Neural cell (in vitro differentiated cells): ENCODE measurements at regions not wholly inside any gene's neighbourhood (a gene's known extent, or its start where the extent isn't known, plus 50 kb on each side); places are given as distances from the start of the nearest gene placed in this dataset.

Source experiments
- H2AFZ ChIP-seq: fragments of 200-600, 300-800 bp; sonication (generic), shearing (Covaris generic); 2 replicates; pipeline ENCODE4 v1.6.0; 2014; ENCODE audit warnings: low read depth, mild to moderate bottlenecking, antibody characterized with exemption, low read length, moderate library complexity
- H3F3A ChIP-seq: fragments of 200-600 bp; shearing (Covaris generic); 2 replicates; pipeline ENCODE4 v1.6.1; 2016; ENCODE audit warnings: mild to moderate bottlenecking, moderate library complexity, mixed read lengths, antibody characterized with exemption, low read length; ENCODE audit not compliant: insufficient read depth, poor library complexity, severe bottlenecking
- H3K27ac ChIP-seq: fragments of 200-600, 300-800 bp; sonication (generic), shearing (Covaris generic); 2 replicates; pipeline ENCODE4 v1.5.1; 2014; ENCODE audit warnings: mild to moderate bottlenecking, low read length, moderate library complexity
- H3K27me3 ChIP-seq: fragments of 300-800, 200-600 bp; sonication (generic), shearing (Covaris generic); 2 replicates; pipeline ENCODE4 v1.6.0; 2014; ENCODE audit warnings: mild to moderate bottlenecking, low read depth, low read length, moderate library complexity; ENCODE audit not compliant: insufficient read depth
- H3K36me3 ChIP-seq: fragments of 300-800, 200-600 bp; sonication (generic), shearing (Covaris generic); 2 replicates; pipeline ENCODE4 v1.5.1; 2014; ENCODE audit warnings: mild to moderate bottlenecking, antibody characterized with exemption, low read length, moderate library complexity; ENCODE audit not compliant: insufficient read depth
- H3K4me2 ChIP-seq: fragments of 300-800, 200-600 bp; sonication (generic), shearing (Covaris generic); 2 replicates; pipeline ENCODE4 v1.6.0; 2014; ENCODE audit warnings: mild to moderate bottlenecking, low read length
- H3K4me3 ChIP-seq: fragments of 300-800, 200-600 bp; sonication (generic), shearing (Covaris generic); 2 replicates; pipeline ENCODE4 v1.5.1; 2014; ENCODE audit warnings: mild to moderate bottlenecking, low read length, moderate library complexity
- H3K79me2 ChIP-seq: fragments of 200-600 bp; shearing (Covaris generic); replicated peaks from 2 replicates; pipeline ENCODE4 v1.6.0; 2014; ENCODE audit warnings: mild to moderate bottlenecking, low read length, moderate library complexity; ENCODE audit not compliant: insufficient read depth
- H3K9ac ChIP-seq: fragments of 300-800, 200-600 bp; sonication (generic), shearing (Covaris generic); 2 replicates; pipeline ENCODE4 v1.6.1; 2016; ENCODE audit warnings: mild to moderate bottlenecking, low read length, mixed read lengths
- H3K9me2 ChIP-seq: fragments of 200-600 bp; shearing (Covaris generic); 2 replicates; pipeline ENCODE4 v1.6.1; 2016; ENCODE audit warnings: mild to moderate bottlenecking, low read length, mixed read lengths; ENCODE audit not compliant: insufficient read depth
- H3K9me3 ChIP-seq: fragments of 200-600, 300-800 bp; sonication (generic), shearing (Covaris generic); 2 replicates; pipeline ENCODE4 v1.6.1; 2016; ENCODE audit warnings: mild to moderate bottlenecking, mixed run types, low read length, moderate library complexity, mixed read lengths
- H4K20me1 ChIP-seq: fragments of 200-600 bp; shearing (Covaris generic); 2 replicates; pipeline ENCODE4 v1.6.1; 2016; ENCODE audit warnings: mild to moderate bottlenecking, mixed run types; ENCODE audit not compliant: insufficient read depth
- EP300 ChIP-seq: fragments of 450-650 bp; conservative IDR thresholded peaks from 2 replicates; pipeline ENCODE4 v1.6.1; 2014; ENCODE audit warnings: antibody characterized with exemption, mild to moderate bottlenecking, moderate library complexity; ENCODE audit not compliant: poor library complexity, severe bottlenecking
- EZH2 ChIP-seq: fragments of 200-600, 300-800 bp; shearing (Covaris generic), sonication (generic); IDR thresholded peaks from 2 replicates; pipeline ENCODE4 v1.6.1; 2014; ENCODE audit warnings: antibody characterized with exemption, low read length, borderline replicate concordance, mild to moderate bottlenecking; ENCODE audit not compliant: insufficient read depth, poor library complexity, severe bottlenecking
- MXI1 ChIP-seq: fragments of 450-650 bp; conservative IDR thresholded peaks from 2 replicates; pipeline ENCODE4 v1.6.1; 2014; ENCODE audit warnings: antibody characterized with exemption, mild to moderate bottlenecking; ENCODE audit not compliant: poor library complexity, severe bottlenecking
- POLR2AphosphoS5 ChIP-seq: IDR thresholded peaks from 2 replicates; pipeline ENCODE4 v1.6.1; 2012
- RAD21 ChIP-seq: fragments of 450-650 bp; conservative IDR thresholded peaks from 2 replicates; pipeline ENCODE4 v1.6.1; 2014; ENCODE audit warnings: antibody characterized with exemption, mild to moderate bottlenecking, moderate library complexity
- SMC3 ChIP-seq: fragments of 450-650 bp; conservative IDR thresholded peaks from 2 replicates; pipeline ENCODE4 v1.6.1; 2014; ENCODE audit warnings: antibody characterized with exemption, mild to moderate bottlenecking, moderate library complexity; ENCODE audit not compliant: poor library complexity
- TAF1 ChIP-seq: IDR thresholded peaks from 2 replicates; pipeline ENCODE4 v1.6.1; 2012; ENCODE audit warnings: low read depth
- TF ChIP-seq, protein P1 (sequence below): IDR thresholded peaks from 2 replicates; pipeline ENCODE4 v1.6.1; 2012; ENCODE audit warnings: borderline replicate concordance
- TF ChIP-seq, protein P2 (sequence below): fragments of 450-650 bp; IDR thresholded peaks from 2 replicates; pipeline ENCODE4 v1.5.1; 2014; ENCODE audit warnings: antibody characterized with exemption, mild to moderate bottlenecking, moderate library complexity; ENCODE audit not compliant: poor library complexity, severe bottlenecking

DNA sequence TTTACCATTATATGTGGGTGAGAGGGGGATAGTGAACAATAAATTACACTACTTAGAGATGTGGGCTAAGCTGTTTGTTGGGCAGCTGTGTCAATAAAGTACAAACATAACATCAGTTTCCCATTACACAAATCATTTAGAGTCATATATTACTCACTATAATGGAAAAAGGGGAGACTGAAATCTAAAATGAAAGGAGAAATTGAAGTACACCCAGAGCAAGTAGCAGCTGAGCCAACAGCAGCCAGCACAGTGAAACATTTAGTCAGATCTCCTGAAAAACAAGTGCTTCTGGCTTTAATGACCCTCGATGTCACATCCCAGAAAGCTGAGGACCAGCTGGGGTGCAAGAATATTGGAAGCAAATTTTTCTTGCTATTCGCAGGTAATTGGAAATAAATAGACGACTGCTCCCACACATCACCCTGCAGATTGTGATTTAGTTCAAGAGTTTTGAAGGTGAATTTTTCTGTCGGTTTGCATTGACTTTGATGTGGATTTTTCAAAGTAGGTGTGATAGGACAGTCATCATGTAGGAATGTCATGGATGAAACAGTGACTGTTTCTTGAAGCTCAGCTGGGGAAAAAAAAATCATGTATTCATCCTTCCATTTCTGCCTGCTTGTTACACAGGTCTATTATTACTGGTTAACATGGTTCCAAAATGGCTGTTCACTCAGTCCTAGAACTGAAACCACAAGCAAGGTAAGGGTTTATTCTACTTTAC lies 1607.3 kb upstream of the CELF4 start (continued):
- TF ChIP-seq, protein P1, sequence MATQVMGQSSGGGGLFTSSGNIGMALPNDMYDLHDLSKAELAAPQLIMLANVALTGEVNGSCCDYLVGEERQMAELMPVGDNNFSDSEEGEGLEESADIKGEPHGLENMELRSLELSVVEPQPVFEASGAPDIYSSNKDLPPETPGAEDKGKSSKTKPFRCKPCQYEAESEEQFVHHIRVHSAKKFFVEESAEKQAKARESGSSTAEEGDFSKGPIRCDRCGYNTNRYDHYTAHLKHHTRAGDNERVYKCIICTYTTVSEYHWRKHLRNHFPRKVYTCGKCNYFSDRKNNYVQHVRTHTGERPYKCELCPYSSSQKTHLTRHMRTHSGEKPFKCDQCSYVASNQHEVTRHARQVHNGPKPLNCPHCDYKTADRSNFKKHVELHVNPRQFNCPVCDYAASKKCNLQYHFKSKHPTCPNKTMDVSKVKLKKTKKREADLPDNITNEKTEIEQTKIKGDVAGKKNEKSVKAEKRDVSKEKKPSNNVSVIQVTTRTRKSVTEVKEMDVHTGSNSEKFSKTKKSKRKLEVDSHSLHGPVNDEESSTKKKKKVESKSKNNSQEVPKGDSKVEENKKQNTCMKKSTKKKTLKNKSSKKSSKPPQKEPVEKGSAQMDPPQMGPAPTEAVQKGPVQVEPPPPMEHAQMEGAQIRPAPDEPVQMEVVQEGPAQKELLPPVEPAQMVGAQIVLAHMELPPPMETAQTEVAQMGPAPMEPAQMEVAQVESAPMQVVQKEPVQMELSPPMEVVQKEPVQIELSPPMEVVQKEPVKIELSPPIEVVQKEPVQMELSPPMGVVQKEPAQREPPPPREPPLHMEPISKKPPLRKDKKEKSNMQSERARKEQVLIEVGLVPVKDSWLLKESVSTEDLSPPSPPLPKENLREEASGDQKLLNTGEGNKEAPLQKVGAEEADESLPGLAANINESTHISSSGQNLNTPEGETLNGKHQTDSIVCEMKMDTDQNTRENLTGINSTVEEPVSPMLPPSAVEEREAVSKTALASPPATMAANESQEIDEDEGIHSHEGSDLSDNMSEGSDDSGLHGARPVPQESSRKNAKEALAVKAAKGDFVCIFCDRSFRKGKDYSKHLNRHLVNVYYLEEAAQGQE, result no peak

DNA sequence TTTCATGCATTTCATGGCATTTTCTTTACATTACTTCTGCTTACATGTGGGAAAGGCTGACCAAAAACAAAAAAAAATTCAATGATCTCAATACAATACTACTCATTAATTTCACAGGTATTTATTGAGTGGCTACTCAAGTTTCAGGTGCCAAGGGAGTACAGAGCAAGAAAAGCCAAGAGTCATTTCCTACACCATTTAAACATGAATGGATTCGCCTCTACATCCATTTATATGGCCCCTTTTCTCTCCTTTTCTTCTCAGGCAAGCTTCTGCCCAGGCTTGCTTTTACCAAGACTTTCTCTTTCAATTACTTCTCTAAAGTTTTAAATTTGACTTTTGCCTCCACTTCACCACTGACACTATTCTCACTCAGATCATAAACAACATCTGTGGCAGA lies 1603.1 kb upstream of the CELF4 start:
- H3K79me2 ChIP-seq, result no peaks in the 10 kb centered on the region
- H3K36me3 ChIP-seq, result no peaks in the 10 kb centered on the region
- H3K27me3 ChIP-seq, result no peaks in the 10 kb centered on the region
- no peaks in the 10 kb centered on the region for H4K20me1 ChIP-seq
- H3K9me3 ChIP-seq, result no peaks in the 10 kb centered on the region
- no peak overlapping the region for H2AFZ ChIP-seq
- no peak overlapping the region for H3K4me2 ChIP-seq
- peaks cover 2% of the 10 kb centered on the region for H3K9me2 ChIP-seq
- H3K4me3 ChIP-seq, result no peak overlapping the region
- no peak overlapping the region for H3K9ac ChIP-seq
- no peaks in the 10 kb centered on the region for H3F3A ChIP-seq
- H3K27ac ChIP-seq, result no peak overlapping the region
- TF ChIP-seq POLR2AphosphoS5 (no peak), RAD21 (no peak), EZH2 (no peak), SMC3 (no peak), MXI1 (no peak)
- TF ChIP-seq, protein P2, sequence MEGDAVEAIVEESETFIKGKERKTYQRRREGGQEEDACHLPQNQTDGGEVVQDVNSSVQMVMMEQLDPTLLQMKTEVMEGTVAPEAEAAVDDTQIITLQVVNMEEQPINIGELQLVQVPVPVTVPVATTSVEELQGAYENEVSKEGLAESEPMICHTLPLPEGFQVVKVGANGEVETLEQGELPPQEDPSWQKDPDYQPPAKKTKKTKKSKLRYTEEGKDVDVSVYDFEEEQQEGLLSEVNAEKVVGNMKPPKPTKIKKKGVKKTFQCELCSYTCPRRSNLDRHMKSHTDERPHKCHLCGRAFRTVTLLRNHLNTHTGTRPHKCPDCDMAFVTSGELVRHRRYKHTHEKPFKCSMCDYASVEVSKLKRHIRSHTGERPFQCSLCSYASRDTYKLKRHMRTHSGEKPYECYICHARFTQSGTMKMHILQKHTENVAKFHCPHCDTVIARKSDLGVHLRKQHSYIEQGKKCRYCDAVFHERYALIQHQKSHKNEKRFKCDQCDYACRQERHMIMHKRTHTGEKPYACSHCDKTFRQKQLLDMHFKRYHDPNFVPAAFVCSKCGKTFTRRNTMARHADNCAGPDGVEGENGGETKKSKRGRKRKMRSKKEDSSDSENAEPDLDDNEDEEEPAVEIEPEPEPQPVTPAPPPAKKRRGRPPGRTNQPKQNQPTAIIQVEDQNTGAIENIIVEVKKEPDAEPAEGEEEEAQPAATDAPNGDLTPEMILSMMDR, result no peak
- TF ChIP-seq, protein P1, result no peak

DNA sequence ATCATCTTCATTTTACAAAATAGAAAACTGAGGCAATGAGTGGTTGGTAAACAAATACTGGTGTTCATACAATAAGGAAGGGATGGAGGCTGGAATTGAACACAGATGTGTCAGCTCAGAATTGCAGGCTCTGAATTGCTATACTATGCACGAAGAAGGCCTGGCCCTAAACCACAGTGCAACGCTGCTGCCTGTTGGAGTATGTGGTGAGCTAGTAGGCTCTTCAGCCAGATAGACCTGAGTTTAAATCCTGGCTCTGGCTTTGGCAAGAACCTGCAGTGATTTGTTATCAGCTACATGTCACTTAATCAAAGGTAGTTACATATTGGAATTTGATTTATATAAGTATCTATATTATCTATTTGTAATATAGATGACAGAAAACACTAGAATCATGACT lies 1602.4 kb upstream of the CELF4 start:
- H3K4me3 ChIP-seq, result no peak overlapping the region
- no peak overlapping the region for H3K27ac ChIP-seq
- H4K20me1 ChIP-seq, result no peaks in the 10 kb centered on the region
- no peaks in the 10 kb centered on the region for H3K36me3 ChIP-seq
- no peak overlapping the region for H3K4me2 ChIP-seq
- no peak overlapping the region for H2AFZ ChIP-seq
- H3K9ac ChIP-seq, result no peak overlapping the region
- H3K27me3 ChIP-seq, result no peaks in the 10 kb centered on the region
- no peaks in the 10 kb centered on the region for H3K9me2 ChIP-seq
- H3K79me2 ChIP-seq, result no peaks in the 10 kb centered on the region
- no peaks in the 10 kb centered on the region for H3F3A ChIP-seq
- no peaks in the 10 kb centered on the region for H3K9me3 ChIP-seq
- no peak for TF ChIP-seq RAD21
- no peak for TF ChIP-seq EP300
- TF ChIP-seq, protein P1, result no peak
- TF ChIP-seq POLR2AphosphoS5, result no peak
- TF ChIP-seq TAF1, result no peak
- TF ChIP-seq MXI1, result no peak
- no peak for TF ChIP-seq EZH2
- TF ChIP-seq, protein P2, result no peak
